WTC11 (cell line): ENCODE measurements at regions not wholly inside any gene's neighbourhood (a gene's known extent, or its start where the extent isn't known, plus 50 kb on each side); places are given as distances from the start of the nearest gene placed in this dataset.

Source experiments
- ATAC-seq: fragments of 200-7000 bp; cut with Tn5 transposase; 2 replicates; pipeline ENCODE4 v1.10.0; 2021; ENCODE audit warnings: mild to moderate bottlenecking, moderate library complexity
- CTCF ChIA-PET: fragments of 300-600 bp; sonication (Branson Sonifier 250); formaldehyde crosslinking; loops from one replicate; lab custom pipeline; 2021; ENCODE audit warnings: antibody characterized with exemption; lab: Charles Lee
- POLR2A ChIA-PET: fragments of 350-600 bp; sonication (Branson Sonifier 250); formaldehyde crosslinking; loops from one replicate; lab custom pipeline; 2021; ENCODE audit warnings: antibody characterized with exemption; lab: Charles Lee
- DNase-seq: peaks from one replicate; pipeline ENCODE4 v3.0.0; 2021; ENCODE audit warnings: low spot score
- H3K27ac Mint-ChIP-seq: 2 replicates; pipeline ENCODE4 v1.8.0; 2021; ENCODE audit warnings: mixed read lengths
- H3K27me3 Mint-ChIP-seq: 2 replicates; pipeline ENCODE4 v1.8.0; 2021; ENCODE audit warnings: low read depth, mild to moderate bottlenecking, moderate library complexity, mixed read lengths
- H3K36me3 Mint-ChIP-seq: 2 replicates; pipeline ENCODE4 v1.8.0; 2021; ENCODE audit warnings: mixed read lengths
- H3K4me1 Mint-ChIP-seq: 2 replicates; pipeline ENCODE4 v1.8.0; 2022; ENCODE audit warnings: mixed read lengths
- H3K4me3 Mint-ChIP-seq: 2 replicates; pipeline ENCODE4 v1.8.0; 2021; ENCODE audit warnings: mild to moderate bottlenecking, moderate library complexity, mixed read lengths
- H3K9me3 Mint-ChIP-seq: 2 replicates; pipeline ENCODE4 v1.8.0; 2021; ENCODE audit warnings: mixed read lengths
- ATF1 ChIP-seq: sonication (generic); formaldehyde crosslinking; IDR thresholded peaks from 2 replicates; pipeline ENCODE4 v1.8.1; 2023; ENCODE audit warnings: mild to moderate bottlenecking, moderate library complexity, missing genetic modification reagents
- CREB1 ChIP-seq: sonication (generic); formaldehyde crosslinking; IDR thresholded peaks from 2 replicates; pipeline ENCODE4 v1.8.0; 2023; ENCODE audit warnings: mild to moderate bottlenecking, missing genetic modification reagents
- ETV6 ChIP-seq: sonication (generic); formaldehyde crosslinking; IDR thresholded peaks from 2 replicates; pipeline ENCODE4 v1.8.1; 2022; ENCODE audit warnings: mild to moderate bottlenecking, missing genetic modification reagents
- HMGA2 ChIP-seq: fragments of 250-450 bp; sonication (Bioruptor Pico); IDR thresholded peaks from 2 replicates; pipeline ENCODE4 v1.4.0; 2021; ENCODE audit warnings: mild to moderate bottlenecking, moderate library complexity
- IRF2 ChIP-seq: sonication (generic); formaldehyde crosslinking; IDR thresholded peaks from 2 replicates; pipeline ENCODE4 v1.8.0; 2022; ENCODE audit warnings: low read depth, missing genetic modification reagents, borderline replicate concordance
- NR3C1 ChIP-seq: sonication (generic); formaldehyde crosslinking; conservative IDR thresholded peaks from 2 replicates; pipeline ENCODE4 v1.8.1; 2023; ENCODE audit warnings: low read depth, mild to moderate bottlenecking, missing genetic modification reagents
- OVOL2 ChIP-seq: fragments of 250-450 bp; sonication (Bioruptor Pico); IDR thresholded peaks from 2 replicates; pipeline ENCODE4 v1.9.0; 2021; ENCODE audit warnings: mild to moderate bottlenecking, borderline replicate concordance
- SMAD4 ChIP-seq: sonication (generic); formaldehyde crosslinking; IDR thresholded peaks from 2 replicates; pipeline ENCODE4 v1.8.0; 2022; ENCODE audit warnings: mild to moderate bottlenecking, missing genetic modification reagents
- TP53 ChIP-seq: sonication (generic); formaldehyde crosslinking; IDR thresholded peaks from 2 replicates; pipeline ENCODE4 v1.8.1; 2023; ENCODE audit warnings: mild to moderate bottlenecking, missing genetic modification reagents
- ZBTB21 ChIP-seq: sonication (generic); formaldehyde crosslinking; IDR thresholded peaks from 2 replicates; pipeline ENCODE4 v1.8.1; 2023; ENCODE audit warnings: mild to moderate bottlenecking, missing genetic modification reagents, borderline replicate concordance
- ZNF121 ChIP-seq: sonication (generic); formaldehyde crosslinking; IDR thresholded peaks from 2 replicates; pipeline ENCODE4 v1.8.0; 2023; ENCODE audit warnings: missing genetic modification reagents
- ZNF138 ChIP-seq: sonication (generic); formaldehyde crosslinking; conservative IDR thresholded peaks from 2 replicates; pipeline ENCODE4 v1.8.1; 2022; ENCODE audit warnings: mild to moderate bottlenecking, moderate library complexity, missing genetic modification reagents
- ZNF219 ChIP-seq: sonication (generic); formaldehyde crosslinking; IDR thresholded peaks from 2 replicates; pipeline ENCODE4 v1.8.0; 2023; ENCODE audit warnings: missing genetic modification reagents, mild to moderate bottlenecking, borderline replicate concordance
- ZNF416 ChIP-seq: fragments of 250-450 bp; sonication (Bioruptor Pico); IDR thresholded peaks from 2 replicates; pipeline ENCODE4 v1.9.0; 2021; ENCODE audit warnings: mild to moderate bottlenecking, inconsistent platforms
- TF ChIP-seq, protein P1 (sequence below): fragments of 250-450 bp; sonication (Bioruptor Pico); IDR thresholded peaks from 2 replicates; pipeline ENCODE4 v1.9.0; 2021; ENCODE audit warnings: mild to moderate bottlenecking
- TF ChIP-seq, protein P2 (sequence below): sonication (generic); formaldehyde crosslinking; conservative IDR thresholded peaks from 2 replicates; pipeline ENCODE4 v1.8.1; 2022; ENCODE audit warnings: mild to moderate bottlenecking, missing genetic modification reagents
- TF ChIP-seq, protein P3 (sequence below): sonication (generic); formaldehyde crosslinking; IDR thresholded peaks from 2 replicates; pipeline ENCODE4 v1.8.0; 2023; ENCODE audit warnings: missing genetic modification reagents, mild to moderate bottlenecking, borderline replicate concordance
- TF ChIP-seq, protein P4 (sequence below): fragments of 250-450 bp; sonication (Bioruptor Pico); IDR thresholded peaks from 2 replicates; pipeline ENCODE4 v1.9.0; 2021; ENCODE audit warnings: moderate library complexity, mild to moderate bottlenecking, inconsistent platforms, borderline replicate concordance
- TF ChIP-seq, protein P5 (sequence below): sonication (generic); formaldehyde crosslinking; IDR thresholded peaks from 2 replicates; pipeline ENCODE4 v1.8.1; 2023; ENCODE audit warnings: mild to moderate bottlenecking, missing genetic modification reagents, moderate library complexity
- TF ChIP-seq, protein P6 (sequence below): sonication (generic); formaldehyde crosslinking; IDR thresholded peaks from 2 replicates; pipeline ENCODE4 v1.8.0; 2023; ENCODE audit warnings: missing genetic modification reagents
- TF ChIP-seq, protein P7 (sequence below): sonication (generic); formaldehyde crosslinking; IDR thresholded peaks from 2 replicates; pipeline ENCODE4 v1.8.1; 2023; ENCODE audit warnings: mild to moderate bottlenecking, missing genetic modification reagents

DNA sequence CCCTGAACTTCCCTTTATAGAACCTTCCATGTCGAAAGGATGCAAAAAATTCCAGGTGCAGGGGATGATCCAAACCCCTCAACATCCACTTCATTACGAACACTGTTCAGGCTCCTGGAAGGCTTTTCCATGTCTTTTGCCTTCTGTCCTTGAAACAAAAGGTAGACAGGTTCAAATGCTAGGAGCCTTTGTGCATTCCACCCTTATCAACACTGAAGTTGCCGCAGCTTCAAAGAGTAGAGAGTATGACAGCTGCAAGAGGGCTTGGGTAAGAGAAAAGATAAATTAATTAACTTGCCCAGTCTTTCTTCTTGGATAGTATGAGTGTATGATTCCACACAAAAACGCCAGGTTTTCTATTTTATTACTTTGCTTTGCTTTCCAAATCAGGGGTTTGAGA lies 269.1 kb upstream of the MSX2 start (continued):
- TF ChIP-seq, protein P1, sequence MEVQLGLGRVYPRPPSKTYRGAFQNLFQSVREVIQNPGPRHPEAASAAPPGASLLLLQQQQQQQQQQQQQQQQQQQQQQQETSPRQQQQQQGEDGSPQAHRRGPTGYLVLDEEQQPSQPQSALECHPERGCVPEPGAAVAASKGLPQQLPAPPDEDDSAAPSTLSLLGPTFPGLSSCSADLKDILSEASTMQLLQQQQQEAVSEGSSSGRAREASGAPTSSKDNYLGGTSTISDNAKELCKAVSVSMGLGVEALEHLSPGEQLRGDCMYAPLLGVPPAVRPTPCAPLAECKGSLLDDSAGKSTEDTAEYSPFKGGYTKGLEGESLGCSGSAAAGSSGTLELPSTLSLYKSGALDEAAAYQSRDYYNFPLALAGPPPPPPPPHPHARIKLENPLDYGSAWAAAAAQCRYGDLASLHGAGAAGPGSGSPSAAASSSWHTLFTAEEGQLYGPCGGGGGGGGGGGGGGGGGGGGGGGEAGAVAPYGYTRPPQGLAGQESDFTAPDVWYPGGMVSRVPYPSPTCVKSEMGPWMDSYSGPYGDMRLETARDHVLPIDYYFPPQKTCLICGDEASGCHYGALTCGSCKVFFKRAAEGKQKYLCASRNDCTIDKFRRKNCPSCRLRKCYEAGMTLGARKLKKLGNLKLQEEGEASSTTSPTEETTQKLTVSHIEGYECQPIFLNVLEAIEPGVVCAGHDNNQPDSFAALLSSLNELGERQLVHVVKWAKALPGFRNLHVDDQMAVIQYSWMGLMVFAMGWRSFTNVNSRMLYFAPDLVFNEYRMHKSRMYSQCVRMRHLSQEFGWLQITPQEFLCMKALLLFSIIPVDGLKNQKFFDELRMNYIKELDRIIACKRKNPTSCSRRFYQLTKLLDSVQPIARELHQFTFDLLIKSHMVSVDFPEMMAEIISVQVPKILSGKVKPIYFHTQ: no peak
- TF ChIP-seq ZNF138 (CRISPR knock-in tag) (no peak), ZNF121 (CRISPR knock-in tag) (no peak), ZNF416 (CRISPR knock-in tag) (no peak), SMAD4 (no peak), HMGA2 (CRISPR knock-in tag) (no peak), NR3C1 (no peak)
- TF ChIP-seq, protein P2, sequence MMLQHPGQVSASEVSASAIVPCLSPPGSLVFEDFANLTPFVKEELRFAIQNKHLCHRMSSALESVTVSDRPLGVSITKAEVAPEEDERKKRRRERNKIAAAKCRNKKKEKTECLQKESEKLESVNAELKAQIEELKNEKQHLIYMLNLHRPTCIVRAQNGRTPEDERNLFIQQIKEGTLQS (CRISPR knock-in tag): no peak

DNA sequence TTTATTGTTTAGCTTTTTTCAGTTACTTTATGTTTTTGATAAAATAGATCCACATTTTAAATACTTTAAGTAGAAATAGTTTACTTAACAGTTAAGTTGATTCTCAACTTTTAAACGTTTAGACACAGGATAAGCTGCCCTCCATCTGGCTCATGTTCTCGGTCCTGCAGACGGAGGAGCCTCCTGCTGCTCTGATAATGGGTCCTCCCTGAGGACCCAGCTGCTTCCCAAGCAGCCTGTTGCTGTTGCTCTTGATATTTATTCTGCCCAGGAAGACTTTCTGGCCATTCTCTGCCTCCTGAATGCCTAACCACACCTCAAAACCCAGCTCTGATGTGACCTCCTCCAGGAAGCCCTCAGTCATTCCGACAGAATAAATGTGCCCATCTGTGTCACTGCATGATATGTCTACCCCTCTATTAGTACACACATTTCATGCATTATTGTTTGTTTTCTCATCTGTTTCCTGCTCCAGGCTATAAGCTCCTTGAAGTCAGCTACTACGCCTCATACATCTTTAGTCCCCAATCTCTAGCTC lies 267.2 kb upstream of the MSX2 start:
- ATAC-seq: peak; percentile 75
- no peaks in the 10 kb centered on the region; the same call in 1 of the 2 replicates for H3K27me3 Mint-ChIP-seq
- CTCF ChIA-PET: interaction anchor here (0.6 to 1.4 kb wide), 3 partner anchors 38 to 479 kb away, joined by 3 to 7 read pairs (median 3); no protein-coding TSS in a partner anchor
- POLR2A ChIA-PET: no interaction called here
- H3K9me3 Mint-ChIP-seq: peaks cover 3% of the 10 kb centered on the region; the same call in 1 of the 2 replicates
- H3K36me3 Mint-ChIP-seq: no peaks in the 10 kb centered on the region
- DNase-seq: no peak
- H3K4me3 Mint-ChIP-seq: no peak overlapping the region
- H3K4me1 Mint-ChIP-seq: peaks cover 21% of the 10 kb centered on the region
- no peak overlapping the region for H3K27ac Mint-ChIP-seq
- TF ChIP-seq ZNF138 (CRISPR knock-in tag): no peak
- TF ChIP-seq IRF2 (CRISPR knock-in tag): no peak
- TF ChIP-seq, protein P3, sequence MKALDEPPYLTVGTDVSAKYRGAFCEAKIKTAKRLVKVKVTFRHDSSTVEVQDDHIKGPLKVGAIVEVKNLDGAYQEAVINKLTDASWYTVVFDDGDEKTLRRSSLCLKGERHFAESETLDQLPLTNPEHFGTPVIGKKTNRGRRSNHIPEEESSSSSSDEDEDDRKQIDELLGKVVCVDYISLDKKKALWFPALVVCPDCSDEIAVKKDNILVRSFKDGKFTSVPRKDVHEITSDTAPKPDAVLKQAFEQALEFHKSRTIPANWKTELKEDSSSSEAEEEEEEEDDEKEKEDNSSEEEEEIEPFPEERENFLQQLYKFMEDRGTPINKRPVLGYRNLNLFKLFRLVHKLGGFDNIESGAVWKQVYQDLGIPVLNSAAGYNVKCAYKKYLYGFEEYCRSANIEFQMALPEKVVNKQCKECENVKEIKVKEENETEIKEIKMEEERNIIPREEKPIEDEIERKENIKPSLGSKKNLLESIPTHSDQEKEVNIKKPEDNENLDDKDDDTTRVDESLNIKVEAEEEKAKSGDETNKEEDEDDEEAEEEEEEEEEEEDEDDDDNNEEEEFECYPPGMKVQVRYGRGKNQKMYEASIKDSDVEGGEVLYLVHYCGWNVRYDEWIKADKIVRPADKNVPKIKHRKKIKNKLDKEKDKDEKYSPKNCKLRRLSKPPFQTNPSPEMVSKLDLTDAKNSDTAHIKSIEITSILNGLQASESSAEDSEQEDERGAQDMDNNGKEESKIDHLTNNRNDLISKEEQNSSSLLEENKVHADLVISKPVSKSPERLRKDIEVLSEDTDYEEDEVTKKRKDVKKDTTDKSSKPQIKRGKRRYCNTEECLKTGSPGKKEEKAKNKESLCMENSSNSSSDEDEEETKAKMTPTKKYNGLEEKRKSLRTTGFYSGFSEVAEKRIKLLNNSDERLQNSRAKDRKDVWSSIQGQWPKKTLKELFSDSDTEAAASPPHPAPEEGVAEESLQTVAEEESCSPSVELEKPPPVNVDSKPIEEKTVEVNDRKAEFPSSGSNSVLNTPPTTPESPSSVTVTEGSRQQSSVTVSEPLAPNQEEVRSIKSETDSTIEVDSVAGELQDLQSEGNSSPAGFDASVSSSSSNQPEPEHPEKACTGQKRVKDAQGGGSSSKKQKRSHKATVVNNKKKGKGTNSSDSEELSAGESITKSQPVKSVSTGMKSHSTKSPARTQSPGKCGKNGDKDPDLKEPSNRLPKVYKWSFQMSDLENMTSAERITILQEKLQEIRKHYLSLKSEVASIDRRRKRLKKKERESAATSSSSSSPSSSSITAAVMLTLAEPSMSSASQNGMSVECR (CRISPR knock-in tag): no peak
- no peak for TF ChIP-seq TP53 (CRISPR knock-in tag)
- TF ChIP-seq, protein P4, sequence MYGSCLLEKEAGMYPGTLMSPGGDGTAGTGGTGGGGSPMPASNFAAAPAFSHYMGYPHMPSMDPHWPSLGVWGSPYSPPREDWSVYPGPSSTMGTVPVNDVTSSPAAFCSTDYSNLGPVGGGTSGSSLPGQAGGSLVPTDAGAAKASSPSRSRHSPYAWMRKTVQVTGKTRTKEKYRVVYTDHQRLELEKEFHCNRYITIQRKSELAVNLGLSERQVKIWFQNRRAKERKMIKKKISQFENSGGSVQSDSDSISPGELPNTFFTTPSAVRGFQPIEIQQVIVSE (CRISPR knock-in tag): no peak
- TF ChIP-seq OVOL2 (CRISPR knock-in tag): no peak
- TF ChIP-seq ATF1 (CRISPR knock-in tag): no peak
- no peak for TF ChIP-seq ETV6
- no peak for TF ChIP-seq HMGA2 (CRISPR knock-in tag)
- TF ChIP-seq CREB1 (CRISPR knock-in tag): no peak
- TF ChIP-seq, protein P5, sequence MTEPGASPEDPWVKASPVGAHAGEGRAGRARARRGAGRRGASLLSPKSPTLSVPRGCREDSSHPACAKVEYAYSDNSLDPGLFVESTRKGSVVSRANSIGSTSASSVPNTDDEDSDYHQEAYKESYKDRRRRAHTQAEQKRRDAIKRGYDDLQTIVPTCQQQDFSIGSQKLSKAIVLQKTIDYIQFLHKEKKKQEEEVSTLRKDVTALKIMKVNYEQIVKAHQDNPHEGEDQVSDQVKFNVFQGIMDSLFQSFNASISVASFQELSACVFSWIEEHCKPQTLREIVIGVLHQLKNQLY (CRISPR knock-in tag): no peak
- TF ChIP-seq ZNF219 (CRISPR knock-in tag): no peak
- TF ChIP-seq, protein P6, sequence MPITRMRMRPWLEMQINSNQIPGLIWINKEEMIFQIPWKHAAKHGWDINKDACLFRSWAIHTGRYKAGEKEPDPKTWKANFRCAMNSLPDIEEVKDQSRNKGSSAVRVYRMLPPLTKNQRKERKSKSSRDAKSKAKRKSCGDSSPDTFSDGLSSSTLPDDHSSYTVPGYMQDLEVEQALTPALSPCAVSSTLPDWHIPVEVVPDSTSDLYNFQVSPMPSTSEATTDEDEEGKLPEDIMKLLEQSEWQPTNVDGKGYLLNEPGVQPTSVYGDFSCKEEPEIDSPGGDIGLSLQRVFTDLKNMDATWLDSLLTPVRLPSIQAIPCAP (CRISPR knock-in tag): no peak
- TF ChIP-seq ZBTB21: no peak
- TF ChIP-seq, protein P7, sequence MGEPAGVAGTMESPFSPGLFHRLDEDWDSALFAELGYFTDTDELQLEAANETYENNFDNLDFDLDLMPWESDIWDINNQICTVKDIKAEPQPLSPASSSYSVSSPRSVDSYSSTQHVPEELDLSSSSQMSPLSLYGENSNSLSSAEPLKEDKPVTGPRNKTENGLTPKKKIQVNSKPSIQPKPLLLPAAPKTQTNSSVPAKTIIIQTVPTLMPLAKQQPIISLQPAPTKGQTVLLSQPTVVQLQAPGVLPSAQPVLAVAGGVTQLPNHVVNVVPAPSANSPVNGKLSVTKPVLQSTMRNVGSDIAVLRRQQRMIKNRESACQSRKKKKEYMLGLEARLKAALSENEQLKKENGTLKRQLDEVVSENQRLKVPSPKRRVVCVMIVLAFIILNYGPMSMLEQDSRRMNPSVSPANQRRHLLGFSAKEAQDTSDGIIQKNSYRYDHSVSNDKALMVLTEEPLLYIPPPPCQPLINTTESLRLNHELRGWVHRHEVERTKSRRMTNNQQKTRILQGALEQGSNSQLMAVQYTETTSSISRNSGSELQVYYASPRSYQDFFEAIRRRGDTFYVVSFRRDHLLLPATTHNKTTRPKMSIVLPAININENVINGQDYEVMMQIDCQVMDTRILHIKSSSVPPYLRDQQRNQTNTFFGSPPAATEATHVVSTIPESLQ: no peak
